WTC11 (cell line): ENCODE measurements at regions not wholly inside any gene's neighbourhood (a gene's known extent, or its start where the extent isn't known, plus 50 kb on each side); places are given as distances from the start of the nearest gene placed in this dataset.

Source experiments
- ATF3 ChIP-seq: sonication (generic); formaldehyde crosslinking; conservative IDR thresholded peaks from 2 replicates; pipeline ENCODE4 v1.8.1; 2022; ENCODE audit warnings: mild to moderate bottlenecking, missing genetic modification reagents
- CREM ChIP-seq: sonication (generic); formaldehyde crosslinking; IDR thresholded peaks from 2 replicates; pipeline ENCODE4 v1.8.1; 2022; ENCODE audit warnings: mild to moderate bottlenecking, missing genetic modification reagents, moderate library complexity
- CTCF ChIP-seq: fragments of 200-600 bp; IDR thresholded peaks from 2 replicates; pipeline ENCODE4 v1.8.0; 2022; ENCODE audit warnings: antibody characterized with exemption
- ESRRA ChIP-seq: sonication (generic); formaldehyde crosslinking; IDR thresholded peaks from 2 replicates; pipeline ENCODE4 v1.8.1; 2022; ENCODE audit warnings: mild to moderate bottlenecking, missing genetic modification reagents, borderline replicate concordance
- MAX ChIP-seq: sonication (generic); formaldehyde crosslinking; IDR thresholded peaks from 2 replicates; pipeline ENCODE4 v1.8.0; 2022; ENCODE audit warnings: mild to moderate bottlenecking, missing genetic modification reagents
- TEAD4 ChIP-seq: sonication (generic); formaldehyde crosslinking; IDR thresholded peaks from 2 replicates; pipeline ENCODE4 v1.8.0; 2022; ENCODE audit warnings: mild to moderate bottlenecking, missing genetic modification reagents
- ZNF512 ChIP-seq: sonication (generic); formaldehyde crosslinking; IDR thresholded peaks from 2 replicates; pipeline ENCODE4 v1.8.1; 2022; ENCODE audit warnings: missing genetic modification reagents, borderline replicate concordance
- TF ChIP-seq, protein P1 (sequence below): sonication (generic); formaldehyde crosslinking; IDR thresholded peaks from 2 replicates; pipeline ENCODE4 v1.8.1; 2022; ENCODE audit warnings: mild to moderate bottlenecking, missing genetic modification reagents, moderate library complexity, borderline replicate concordance
- TF ChIP-seq, protein P2 (sequence below): sonication (generic); formaldehyde crosslinking; IDR thresholded peaks from 2 replicates; pipeline ENCODE4 v1.8.1; 2023; ENCODE audit warnings: mild to moderate bottlenecking, missing genetic modification reagents, borderline replicate concordance
- TF ChIP-seq, protein P3 (sequence below): fragments of 250-450 bp; sonication (Bioruptor Pico); conservative IDR thresholded peaks from 2 replicates; pipeline ENCODE4 v1.9.0; 2021; ENCODE audit warnings: mild to moderate bottlenecking

- TF ChIP-seq TEAD4, result no peak
- TF ChIP-seq CTCF, result no peak
- TF ChIP-seq MAX (CRISPR knock-in tag), result no peak
- TF ChIP-seq, protein P1, sequence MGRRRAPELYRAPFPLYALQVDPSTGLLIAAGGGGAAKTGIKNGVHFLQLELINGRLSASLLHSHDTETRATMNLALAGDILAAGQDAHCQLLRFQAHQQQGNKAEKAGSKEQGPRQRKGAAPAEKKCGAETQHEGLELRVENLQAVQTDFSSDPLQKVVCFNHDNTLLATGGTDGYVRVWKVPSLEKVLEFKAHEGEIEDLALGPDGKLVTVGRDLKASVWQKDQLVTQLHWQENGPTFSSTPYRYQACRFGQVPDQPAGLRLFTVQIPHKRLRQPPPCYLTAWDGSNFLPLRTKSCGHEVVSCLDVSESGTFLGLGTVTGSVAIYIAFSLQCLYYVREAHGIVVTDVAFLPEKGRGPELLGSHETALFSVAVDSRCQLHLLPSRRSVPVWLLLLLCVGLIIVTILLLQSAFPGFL (CRISPR knock-in tag), result no peak
- TF ChIP-seq ATF3 (CRISPR knock-in tag), result no peak
- TF ChIP-seq ESRRA (CRISPR knock-in tag), result no peak
- TF ChIP-seq CREM, result no peak
- TF ChIP-seq ZNF512 (CRISPR knock-in tag), result no peak
- TF ChIP-seq, protein P2, sequence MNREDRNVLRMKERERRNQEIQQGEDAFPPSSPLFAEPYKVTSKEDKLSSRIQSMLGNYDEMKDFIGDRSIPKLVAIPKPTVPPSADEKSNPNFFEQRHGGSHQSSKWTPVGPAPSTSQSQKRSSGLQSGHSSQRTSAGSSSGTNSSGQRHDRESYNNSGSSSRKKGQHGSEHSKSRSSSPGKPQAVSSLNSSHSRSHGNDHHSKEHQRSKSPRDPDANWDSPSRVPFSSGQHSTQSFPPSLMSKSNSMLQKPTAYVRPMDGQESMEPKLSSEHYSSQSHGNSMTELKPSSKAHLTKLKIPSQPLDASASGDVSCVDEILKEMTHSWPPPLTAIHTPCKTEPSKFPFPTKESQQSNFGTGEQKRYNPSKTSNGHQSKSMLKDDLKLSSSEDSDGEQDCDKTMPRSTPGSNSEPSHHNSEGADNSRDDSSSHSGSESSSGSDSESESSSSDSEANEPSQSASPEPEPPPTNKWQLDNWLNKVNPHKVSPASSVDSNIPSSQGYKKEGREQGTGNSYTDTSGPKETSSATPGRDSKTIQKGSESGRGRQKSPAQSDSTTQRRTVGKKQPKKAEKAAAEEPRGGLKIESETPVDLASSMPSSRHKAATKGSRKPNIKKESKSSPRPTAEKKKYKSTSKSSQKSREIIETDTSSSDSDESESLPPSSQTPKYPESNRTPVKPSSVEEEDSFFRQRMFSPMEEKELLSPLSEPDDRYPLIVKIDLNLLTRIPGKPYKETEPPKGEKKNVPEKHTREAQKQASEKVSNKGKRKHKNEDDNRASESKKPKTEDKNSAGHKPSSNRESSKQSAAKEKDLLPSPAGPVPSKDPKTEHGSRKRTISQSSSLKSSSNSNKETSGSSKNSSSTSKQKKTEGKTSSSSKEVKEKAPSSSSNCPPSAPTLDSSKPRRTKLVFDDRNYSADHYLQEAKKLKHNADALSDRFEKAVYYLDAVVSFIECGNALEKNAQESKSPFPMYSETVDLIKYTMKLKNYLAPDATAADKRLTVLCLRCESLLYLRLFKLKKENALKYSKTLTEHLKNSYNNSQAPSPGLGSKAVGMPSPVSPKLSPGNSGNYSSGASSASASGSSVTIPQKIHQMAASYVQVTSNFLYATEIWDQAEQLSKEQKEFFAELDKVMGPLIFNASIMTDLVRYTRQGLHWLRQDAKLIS, result no peak
- TF ChIP-seq, protein P3, sequence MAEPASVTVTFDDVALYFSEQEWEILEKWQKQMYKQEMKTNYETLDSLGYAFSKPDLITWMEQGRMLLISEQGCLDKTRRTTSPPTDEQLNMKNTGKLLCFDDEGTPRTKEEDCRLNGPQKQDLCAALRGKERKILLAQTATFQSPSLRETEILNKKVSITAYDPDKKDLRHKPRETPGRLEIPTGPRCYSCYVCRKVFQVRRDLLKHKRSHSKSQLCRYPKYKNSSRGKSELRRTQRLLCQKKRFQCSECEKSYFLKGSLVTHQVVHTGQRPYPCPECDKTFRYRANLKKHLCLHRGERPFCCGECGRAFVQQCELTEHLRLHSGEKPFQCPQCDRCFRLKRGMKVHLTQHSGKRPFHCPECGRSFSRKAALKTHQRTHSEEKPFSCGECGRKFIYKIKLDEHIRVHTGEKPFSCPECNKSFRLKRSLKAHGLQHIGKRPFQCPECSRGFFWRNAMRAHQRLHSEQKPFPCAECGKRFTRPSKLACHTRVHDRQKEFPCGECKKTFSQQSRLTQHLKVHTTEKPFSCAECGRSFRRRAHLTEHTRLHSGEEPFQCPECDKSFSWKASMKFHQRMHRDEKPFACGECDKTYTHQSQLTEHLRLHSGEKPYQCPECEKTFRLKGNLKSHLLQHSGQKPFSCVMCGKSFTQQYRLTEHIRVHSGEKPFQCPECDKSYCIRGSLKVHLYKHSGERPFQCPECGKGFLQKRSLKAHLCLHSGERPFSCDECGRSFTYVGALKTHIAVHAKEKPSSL (CRISPR knock-in tag), result no peak
Measured at GRCh38 chr6:74050921-74051320, 354.9 kb downstream of the CD109 start.
